Chondrocyte (in vitro differentiated cells): ENCODE measurements at regions not wholly inside any gene's neighbourhood (a gene's known extent, or its start where the extent isn't known, plus 50 kb on each side); places are given as distances from the start of the nearest gene placed in this dataset.

ENCODE experiments used
- DNase-seq: peaks from one replicate; pipeline ENCODE4 v3.0.0; 2021; ENCODE audit warnings: mixed read lengths, low spot score
- H3K27ac Mint-ChIP-seq: one replicate; pipeline ENCODE4 v1.8.0; 2021; ENCODE audit warnings: mild to moderate bottlenecking, moderate library complexity, mixed read lengths; ENCODE audit not compliant: unreplicated experiment
- H3K27me3 Mint-ChIP-seq: 2 replicates; pipeline ENCODE4 v1.8.0; 2021; ENCODE audit warnings: low read depth, mixed read lengths
- H3K36me3 Mint-ChIP-seq: 2 replicates; pipeline ENCODE4 v1.8.0; 2021; ENCODE audit warnings: low read depth, mixed read lengths
- H3K4me1 Mint-ChIP-seq: 2 replicates; pipeline ENCODE4 v1.8.0; 2021; ENCODE audit warnings: low read depth, mild to moderate bottlenecking, mixed read lengths
- H3K4me3 Mint-ChIP-seq: one replicate; pipeline ENCODE4 v1.8.0; 2021; ENCODE audit warnings: mild to moderate bottlenecking, moderate library complexity, mixed read lengths; ENCODE audit not compliant: unreplicated experiment
- H3K9me3 Mint-ChIP-seq: 2 replicates; pipeline ENCODE4 v1.8.0; 2021; ENCODE audit warnings: low read depth, mixed read lengths
- CTCF ChIP-seq: fragments of 200-600 bp; sonication (generic); IDR thresholded peaks from 2 replicates; pipeline ENCODE4 v1.5.0; 2021; ENCODE audit warnings: antibody characterized with exemption, mild to moderate bottlenecking, moderate library complexity

GRCh38 chr4:37058826-37059225 lies 185.7 kb upstream of the NWD2 start:
- H3K27me3 Mint-ChIP-seq = peaks cover 8% of the 10 kb centered on the region
- no peak for DNase-seq
- H3K27ac Mint-ChIP-seq = no peak overlapping the region
- H3K9me3 Mint-ChIP-seq = no peaks in the 10 kb centered on the region
- no peaks in the 10 kb centered on the region for H3K36me3 Mint-ChIP-seq
- no peak overlapping the region for H3K4me3 Mint-ChIP-seq
- TF ChIP-seq CTCF = no peak
- H3K4me1 Mint-ChIP-seq = no peaks in the 10 kb centered on the region

GRCh38 chr4:37066159-37066558 lies 178.4 kb upstream of the NWD2 start:
- Mint-ChIP-seq H3K4me1 (no peaks in the 10 kb centered on the region), H3K27me3 (peaks cover 3% of the 10 kb centered on the region), H3K4me3 (no peak overlapping the region), H3K36me3 (no peaks in the 10 kb centered on the region), H3K9me3 (peaks cover 7% of the 10 kb centered on the region), H3K27ac (no peak overlapping the region)
- TF ChIP-seq CTCF = no peak
- DNase-seq = no peak

GRCh38 chr4:37068580-37068979 lies 176.0 kb upstream of the NWD2 start:
- Mint-ChIP-seq H3K27ac (no peak overlapping the region), H3K36me3 (no peaks in the 10 kb centered on the region), H3K4me1 (no peaks in the 10 kb centered on the region), H3K4me3 (no peak overlapping the region), H3K27me3 (no peaks in the 10 kb centered on the region), H3K9me3 (peaks cover 10% of the 10 kb centered on the region)
- no peak for TF ChIP-seq CTCF
- DNase-seq = no peak

GRCh38 chr4:37070041-37070440 lies 174.5 kb upstream of the NWD2 start:
- Mint-ChIP-seq H3K4me3 (no peak overlapping the region), H3K27ac (no peak overlapping the region), H3K9me3 (peaks cover 10% of the 10 kb centered on the region), H3K36me3 (no peaks in the 10 kb centered on the region), H3K27me3 (no peaks in the 10 kb centered on the region), H3K4me1 (no peaks in the 10 kb centered on the region)
- no peak for DNase-seq
- TF ChIP-seq CTCF = no peak

GRCh38 chr4:37071576-37071975 lies 173.0 kb upstream of the NWD2 start:
- H3K4me1 Mint-ChIP-seq = no peaks in the 10 kb centered on the region
- no peak overlapping the region for H3K27ac Mint-ChIP-seq
- no peak for DNase-seq
- H3K27me3 Mint-ChIP-seq = no peaks in the 10 kb centered on the region
- no peak overlapping the region for H3K4me3 Mint-ChIP-seq
- peaks cover 10% of the 10 kb centered on the region for H3K9me3 Mint-ChIP-seq
- no peak for TF ChIP-seq CTCF
- no peaks in the 10 kb centered on the region for H3K36me3 Mint-ChIP-seq
